GM21390 (cell line): ENCODE measurements at regions not wholly inside any gene's neighbourhood (a gene's known extent, or its start where the extent isn't known, plus 50 kb on each side); places are given as distances from the start of the nearest gene placed in this dataset.

Experiments
- ATAC-seq: cut with Tn5 transposase; IDR thresholded peaks from one replicate; pipeline ENCODE4 v1.9.1; 2021; ENCODE audit not compliant: unreplicated experiment

- ATAC-seq = no peak
Measured at GRCh38 chr3:39744746-39745145, 64.7 kb upstream of the MYRIP start.

- ATAC-seq = no peak
Measured at GRCh38 chr3:39748002-39748401, 61.4 kb upstream of the MYRIP start.

- ATAC-seq = no peak
Measured at GRCh38 chr3:39748763-39749162, 60.6 kb upstream of the MYRIP start.

GRCh38 chr3:39750712-39751111, 58.7 kb upstream of the MYRIP start:
- no peak for ATAC-seq

GRCh38 chr3:39751286-39751685, 58.1 kb upstream of the MYRIP start:
- no peak for ATAC-seq

- ATAC-seq = no peak
Measured at GRCh38 chr3:39752019-39752637, 57.3 kb upstream of the MYRIP start.

GRCh38 chr3:39752751-39753150, 56.7 kb upstream of the MYRIP start:
- ATAC-seq = no peak

- ATAC-seq = no peak
Measured at GRCh38 chr3:39753391-39753790, 56.0 kb upstream of the MYRIP start.

- peak; percentile 48 for ATAC-seq
Measured at GRCh38 chr3:39754549-39754948, 54.9 kb upstream of the MYRIP start.

GRCh38 chr3:39755100-39755499, 54.3 kb upstream of the MYRIP start:
- ATAC-seq = peak; percentile 30

GRCh38 chr3:39757307-39757706, 52.1 kb upstream of the MYRIP start:
- no peak for ATAC-seq
